ENCODE measurements at regions not wholly inside any gene's neighbourhood (a gene's known extent, or its start where the extent isn't known, plus 50 kb on each side); places are given as distances from the start of the nearest gene placed in this dataset.

DNA sequence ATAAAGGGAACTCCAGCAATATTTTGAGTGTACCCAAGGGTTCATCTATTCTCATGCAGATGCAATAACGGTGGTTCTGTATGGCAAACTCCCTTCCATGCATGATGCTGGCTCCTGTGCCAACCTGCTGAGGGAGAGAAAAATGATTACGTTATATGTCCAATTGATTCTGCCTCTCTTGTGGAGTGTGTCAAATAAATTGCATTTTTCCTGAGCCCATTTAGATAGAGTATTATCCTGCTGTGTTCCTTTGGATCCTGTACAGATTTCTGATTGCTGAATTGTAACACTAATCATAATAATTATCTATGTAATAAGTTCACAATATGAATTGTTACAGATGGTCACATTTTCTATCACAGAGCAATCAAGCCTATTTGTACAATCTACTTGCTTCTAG is 821.7 kb downstream of the C4orf33 start:
- no peak for TF ChIP-seq ZNF274 (IDR thresholded peaks at IDR 0.05; ENCODE audit: low read depth, low read length)
- no peak for TF ChIP-seq SUZ12 (IDR thresholded peaks at IDR 0.05; ENCODE audit: extremely low read depth, insufficient read depth, insufficient read length)
- TF ChIP-seq YY1 (IDR thresholded peaks at IDR 0.05; ENCODE audit: insufficient read depth, insufficient read length): no peak
